Activated CD8-positive, alpha-beta memory T cell treated with anti-CD3 and anti-CD28 coated beads for 48 hours (primary cell): ENCODE measurements at regions not wholly inside any gene's neighbourhood (a gene's known extent, or its start where the extent isn't known, plus 50 kb on each side); places are given as distances from the start of the nearest gene placed in this dataset.
"Not testable (repeated sequence)": the region's sequence is repeated elsewhere in the genome, so short reads cannot be mapped to it uniquely, and the experiment has no call there.

Source experiments
- DNase-seq, 3 experiments: peaks; one replicate each; pipeline ENCODE4 v3.0.0-alpha.2; 2020; ENCODE audit warnings: low read depth in 2 of 3, low spot score in 2 of 3

- DNase-seq, result no peak
Measured at GRCh38 chr19:32067685-32068084, 277.7 kb upstream of the ZNF507 start.

GRCh38 chr19:32068793-32069192 lies 276.6 kb upstream of the ZNF507 start:
- no peak for DNase-seq

GRCh38 chr19:32070101-32070500 lies 275.3 kb upstream of the ZNF507 start:
- DNase-seq, result no peak

GRCh38 chr19:32082028-32082427 lies 263.4 kb upstream of the ZNF507 start:
- DNase-seq, result no peak

GRCh38 chr19:32084756-32085363 lies 260.6 kb upstream of the ZNF507 start:
- not testable (repeated sequence) for DNase-seq

GRCh38 chr19:32091241-32091640 lies 254.2 kb upstream of the ZNF507 start:
- DNase-seq, result no peak

GRCh38 chr19:32097011-32097410 lies 248.4 kb upstream of the ZNF507 start:
- DNase-seq, result no peak

GRCh38 chr19:32097620-32098019 lies 247.8 kb upstream of the ZNF507 start:
- DNase-seq, result no peak

GRCh38 chr19:32098968-32099367 lies 246.4 kb upstream of the ZNF507 start:
- DNase-seq, result no peak

- no peak for DNase-seq
Measured at GRCh38 chr19:32101206-32101605, 244.2 kb upstream of the ZNF507 start.

- no peak for DNase-seq
Measured at GRCh38 chr19:32103541-32103940, 241.9 kb upstream of the ZNF507 start.

GRCh38 chr19:32104153-32104849 lies 241.1 kb upstream of the ZNF507 start:
- no peak for DNase-seq

GRCh38 chr19:32104850-32105235 lies 240.6 kb upstream of the ZNF507 start:
- DNase-seq, result no peak

GRCh38 chr19:32105527-32106310 lies 239.7 kb upstream of the ZNF507 start:
- no peak for DNase-seq

- no peak for DNase-seq
Measured at GRCh38 chr19:32122258-32122657, 223.2 kb upstream of the ZNF507 start.

GRCh38 chr19:32123355-32123940 lies 222.0 kb upstream of the ZNF507 start:
- no peak for DNase-seq

GRCh38 chr19:32124585-32124984 lies 220.8 kb upstream of the ZNF507 start:
- DNase-seq, result no peak

- DNase-seq, result no peak
Measured at GRCh38 chr19:32129141-32129540, 216.3 kb upstream of the ZNF507 start.

- DNase-seq, result no peak
Measured at GRCh38 chr19:32130332-32130731, 215.1 kb upstream of the ZNF507 start.

- DNase-seq, result no peak
Measured at GRCh38 chr19:32131005-32131404, 214.4 kb upstream of the ZNF507 start.

GRCh38 chr19:32138416-32138815 lies 207.0 kb upstream of the ZNF507 start:
- DNase-seq, result no peak
